Fibroblast of skin of back (primary cell): ENCODE measurements at regions not wholly inside any gene's neighbourhood (a gene's known extent, or its start where the extent isn't known, plus 50 kb on each side); places are given as distances from the start of the nearest gene placed in this dataset.
"Not testable (repeated sequence)": the region's sequence is repeated elsewhere in the genome, so short reads cannot be mapped to it uniquely, and the experiment has no call there.

Source experiments
- DNase-seq: peaks from one replicate; pipeline ENCODE4 v3.0.0-alpha.2; 2013

DNA sequence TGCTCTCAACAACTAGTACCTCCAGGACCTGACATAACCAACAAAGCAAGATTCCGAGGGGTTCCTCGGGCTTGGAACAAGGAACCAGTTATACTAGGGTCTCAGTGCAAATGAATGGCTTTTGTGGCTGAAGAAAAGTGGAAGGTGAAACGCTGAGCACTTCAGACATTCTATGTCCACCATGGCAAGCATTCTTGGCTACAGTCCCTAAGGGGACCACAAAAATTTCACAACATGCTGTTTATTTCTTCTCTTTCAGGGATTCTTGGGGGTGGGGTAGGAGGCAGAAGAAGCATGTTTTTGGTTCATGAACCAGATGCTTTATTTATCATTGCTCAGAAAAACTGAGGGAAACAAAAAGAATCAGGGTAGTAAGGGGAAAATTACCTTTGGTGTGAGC is 479.9 kb upstream of the CDH11 start:
- DNase-seq, result peak; percentile 19

DNA sequence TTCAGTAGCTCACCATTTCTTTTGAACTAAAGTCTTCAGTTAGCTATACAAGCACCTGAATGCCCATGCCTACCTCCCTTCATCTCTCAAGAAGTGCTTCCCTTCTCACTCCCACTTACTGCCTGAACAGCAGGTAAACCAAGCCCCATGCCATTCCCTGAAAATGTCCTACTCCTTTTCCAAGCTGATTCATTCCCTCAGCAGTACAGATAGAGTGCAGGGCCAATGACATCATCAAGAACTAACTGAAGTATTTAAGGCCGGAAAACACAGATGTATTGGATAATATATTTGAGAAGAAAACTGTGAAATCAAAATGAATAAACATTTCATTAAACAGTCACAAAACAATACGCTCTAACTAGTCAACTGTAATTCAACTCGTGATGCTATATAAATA is 478.8 kb upstream of the CDH11 start:
- peak; percentile 32 for DNase-seq

- DNase-seq, result no peak
Observed at GRCh38 chr16:65600046-65600445, 478.2 kb upstream of the CDH11 start.

DNA sequence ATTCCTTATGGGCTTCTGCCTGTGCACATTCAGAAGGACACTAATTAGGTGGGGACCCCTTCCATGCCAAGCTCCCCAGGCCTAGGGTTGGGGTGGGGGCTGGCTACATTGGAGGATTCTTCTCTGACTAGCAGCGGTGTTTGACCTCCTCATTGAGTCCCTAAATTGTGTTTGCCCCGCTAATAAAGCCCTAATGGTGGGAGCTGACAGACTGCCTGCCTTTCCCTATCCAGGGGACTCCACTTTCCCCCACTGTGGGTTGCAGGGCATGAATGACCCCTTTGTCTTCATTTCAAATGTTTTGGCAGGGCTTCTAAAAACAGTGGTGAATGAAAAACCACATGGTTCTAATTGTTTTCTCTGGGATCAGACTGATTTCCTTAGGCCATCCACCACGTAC is 476.8 kb upstream of the CDH11 start:
- DNase-seq, result no peak

GRCh38 chr16:65583498-65583897 is 461.6 kb upstream of the CDH11 start:
- no peak for DNase-seq

GRCh38 chr16:65579050-65579449 is 457.2 kb upstream of the CDH11 start:
- peak; percentile 50 for DNase-seq

- DNase-seq, result no peak
Observed at GRCh38 chr16:65576631-65577030, 454.8 kb upstream of the CDH11 start.

DNA sequence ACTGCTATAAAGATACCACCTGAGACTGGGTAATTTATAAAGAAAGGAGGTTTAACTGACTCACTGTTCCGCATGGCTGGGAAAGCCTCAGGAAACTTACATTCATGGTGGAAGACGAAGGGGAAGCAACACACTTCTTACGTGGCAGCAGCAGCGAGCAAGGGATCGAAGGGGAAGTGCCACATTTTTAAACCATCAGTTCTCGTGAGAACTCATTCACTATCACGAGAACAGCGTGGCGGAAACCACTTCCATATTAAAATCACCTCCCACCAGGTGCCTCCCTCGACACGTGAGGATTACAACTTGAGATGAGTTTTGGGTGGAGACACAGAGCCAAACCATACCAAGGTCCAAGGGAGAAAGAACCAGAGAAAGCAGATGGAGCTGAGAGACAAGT is 454.3 kb upstream of the CDH11 start:
- no peak for DNase-seq

- DNase-seq, result no peak
Observed at GRCh38 chr16:65574326-65574966, 452.6 kb upstream of the CDH11 start.

DNA sequence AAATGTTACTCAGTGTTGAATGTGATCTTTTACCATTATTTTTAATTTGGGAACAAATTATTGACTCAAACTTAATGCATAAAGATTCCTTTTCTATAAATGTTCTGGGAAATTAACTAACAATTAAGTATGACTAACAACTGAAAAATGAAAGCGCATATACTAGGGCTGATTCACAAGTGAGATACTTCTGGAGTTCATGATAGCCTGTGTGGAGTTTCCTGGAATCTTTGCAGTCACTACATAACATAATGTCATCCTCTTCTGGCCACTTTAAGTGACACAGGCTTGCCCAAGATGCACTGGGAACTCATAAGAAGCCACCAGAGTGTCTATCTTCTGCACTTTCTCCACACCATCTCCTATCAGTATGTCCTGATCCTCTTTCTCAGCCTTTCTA is 450.3 kb upstream of the CDH11 start:
- DNase-seq, result peak; percentile 94

GRCh38 chr16:65570261-65570660 is 448.4 kb upstream of the CDH11 start:
- DNase-seq, result peak; percentile 25

DNA sequence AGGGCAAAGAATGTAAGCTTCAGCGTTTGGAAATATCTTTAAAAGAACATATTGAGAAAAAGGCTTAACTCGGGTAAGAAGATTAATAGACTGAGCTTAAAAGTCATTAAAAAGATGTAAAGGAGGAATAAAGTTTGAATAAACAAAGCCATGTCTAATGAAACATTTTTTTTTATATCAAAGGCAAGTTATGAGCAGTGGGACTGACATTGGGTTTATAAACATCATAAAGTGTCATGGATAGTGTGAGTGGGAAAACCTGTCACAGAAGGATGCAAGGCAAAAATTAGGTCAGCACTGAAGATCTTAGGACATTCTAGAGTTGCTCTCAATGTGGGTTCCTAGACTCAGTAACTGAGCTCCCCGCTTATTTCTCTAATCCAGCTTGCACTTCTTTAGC is 438.0 kb upstream of the CDH11 start:
- no peak for DNase-seq

- not testable (repeated sequence) for DNase-seq
Observed at GRCh38 chr16:65549689-65550088, 427.8 kb upstream of the CDH11 start.

DNA sequence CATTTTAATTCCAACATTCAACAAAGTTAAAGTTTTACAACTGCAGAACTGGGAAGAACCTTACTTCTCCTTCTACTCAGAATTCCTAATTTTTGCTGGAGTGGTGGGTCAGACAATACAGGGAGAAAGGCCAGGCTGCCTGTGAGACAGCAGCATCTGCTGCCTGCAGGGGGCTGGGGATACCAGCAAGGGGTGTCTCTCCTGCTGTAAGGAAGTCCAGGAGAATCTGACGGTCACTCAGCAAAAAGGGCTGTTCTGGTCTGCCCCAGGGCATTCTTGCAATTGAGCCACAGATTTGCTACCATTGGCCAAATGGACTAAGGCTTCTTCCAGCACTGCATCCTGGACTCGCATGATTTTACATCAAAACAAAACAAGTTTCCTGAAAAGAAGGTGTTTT is 426.6 kb upstream of the CDH11 start:
- peak; percentile 48 for DNase-seq

DNA sequence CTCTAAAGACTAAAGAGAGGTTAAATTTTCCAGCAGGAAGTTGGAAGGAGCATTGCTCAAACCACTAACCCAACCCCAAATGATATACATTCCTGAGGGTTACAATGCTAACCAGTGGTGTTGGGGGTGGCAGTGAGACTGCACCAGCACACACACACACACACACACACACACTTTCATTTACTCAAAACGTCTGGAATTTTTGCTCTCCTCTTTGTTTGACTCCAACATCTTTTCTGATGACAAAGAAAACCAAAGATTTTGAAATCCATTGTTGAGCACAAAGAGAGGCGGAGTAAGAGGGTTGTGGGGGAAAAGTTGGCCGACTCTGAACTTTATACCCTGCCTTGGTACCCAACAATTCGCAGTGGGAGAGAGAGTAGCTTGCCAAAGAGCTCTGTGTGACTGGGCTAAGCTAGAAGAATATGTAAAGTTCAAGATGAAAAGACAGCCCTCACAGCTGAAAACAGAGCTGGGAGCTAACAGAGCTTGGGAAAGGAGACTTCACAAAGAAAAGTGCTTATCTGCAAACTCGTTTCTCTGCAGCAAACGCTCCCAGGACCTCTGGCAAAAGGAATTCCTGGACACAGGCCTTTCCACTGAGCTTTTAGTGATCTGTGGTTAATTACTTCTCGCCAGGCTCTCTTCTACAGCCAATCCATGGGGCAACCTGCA is 426.0 kb upstream of the CDH11 start:
- peak; percentile 97 for DNase-seq

GRCh38 chr16:65546353-65546791 is 424.5 kb upstream of the CDH11 start:
- DNase-seq, result peak; percentile 79

DNA sequence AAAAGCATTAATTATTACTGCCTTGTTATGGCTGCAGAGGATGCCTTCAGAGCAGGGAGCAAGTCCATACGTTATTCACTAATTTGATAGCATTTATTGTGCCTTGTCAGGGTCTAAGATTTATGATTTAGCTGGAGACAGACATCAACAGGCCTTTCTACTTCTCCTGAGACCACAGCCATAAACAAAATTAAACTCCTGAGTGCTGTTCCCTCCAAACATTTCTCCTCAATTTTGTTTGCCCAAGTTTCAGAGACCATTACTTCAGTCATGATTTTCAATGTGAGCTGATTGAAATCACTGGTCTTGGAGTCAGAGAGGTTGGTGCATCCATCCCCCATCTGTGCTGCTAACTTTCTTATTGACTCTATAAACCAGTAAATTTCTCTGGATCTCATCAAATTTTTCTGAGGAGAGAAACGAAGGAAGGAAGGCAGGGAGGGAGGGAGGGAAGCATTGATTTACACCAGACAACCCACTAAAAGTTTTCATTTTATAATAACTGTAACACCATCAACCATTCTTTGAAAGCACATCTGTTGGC is 423.6 kb upstream of the CDH11 start:
- DNase-seq, result no peak

DNA sequence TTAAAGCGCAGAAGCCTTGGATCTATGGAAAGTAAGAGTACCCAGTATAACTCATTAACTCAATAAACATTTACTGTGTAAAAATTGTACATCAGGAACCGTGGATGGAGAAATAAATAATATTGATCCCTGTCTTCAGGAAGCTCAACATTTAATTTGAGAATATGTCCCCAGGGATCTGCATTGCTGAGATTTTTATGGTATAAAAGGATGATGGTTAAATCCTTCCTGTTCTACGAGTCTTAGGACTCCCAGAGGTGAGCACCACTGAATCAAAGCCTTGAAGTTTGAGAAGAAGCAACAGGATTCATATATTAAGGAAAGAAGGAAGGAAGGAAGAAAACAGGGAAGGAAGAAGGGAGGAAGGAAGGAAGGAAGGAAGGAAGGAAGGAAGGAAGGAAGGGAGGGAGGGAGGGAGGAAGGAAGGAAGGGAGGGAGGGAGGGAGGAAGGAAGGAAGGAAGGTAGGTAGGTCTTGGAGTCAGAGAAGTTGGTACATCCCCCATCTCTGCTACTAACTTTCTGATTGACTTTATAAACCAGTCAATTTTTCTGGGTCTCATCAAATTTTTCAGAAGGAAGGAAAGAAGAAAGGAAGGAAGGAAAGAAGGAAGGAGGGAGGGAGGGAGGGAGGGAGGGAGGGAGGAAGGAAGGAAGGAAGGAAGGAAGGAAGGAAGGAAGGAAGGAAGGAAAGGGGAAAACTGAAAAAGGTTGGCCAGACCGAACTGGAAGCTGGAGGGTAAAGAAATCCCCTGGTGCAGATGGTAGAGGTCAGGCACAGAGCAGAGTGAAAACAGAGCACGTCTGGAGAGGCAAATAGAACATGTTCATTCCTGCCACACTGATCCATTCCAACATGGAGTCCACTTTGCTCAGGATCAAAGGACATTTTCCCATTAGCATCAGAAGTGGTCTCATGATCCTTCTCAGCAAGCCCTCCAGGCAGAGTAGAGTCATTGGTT is 422.2 kb upstream of the CDH11 start:
- no peak for DNase-seq

DNA sequence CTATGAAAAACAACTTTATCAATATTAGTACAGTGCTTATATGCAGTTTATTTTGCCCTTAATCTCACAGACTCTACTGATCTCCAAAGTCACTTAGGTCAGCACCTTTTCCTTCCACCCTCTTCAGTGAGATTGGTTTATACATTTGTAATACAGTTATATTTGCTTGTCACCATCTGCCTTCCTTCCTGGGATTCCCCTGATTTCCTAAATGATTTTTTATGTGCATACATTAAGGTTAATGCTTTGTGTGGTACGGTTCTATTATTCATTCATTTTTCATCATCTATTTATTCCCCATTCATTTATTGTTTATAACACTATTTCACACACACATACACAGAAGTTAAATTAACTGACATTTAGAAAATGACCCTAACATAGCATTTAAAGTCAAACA is 419.8 kb upstream of the CDH11 start:
- DNase-seq, result no peak

- DNase-seq, result no peak
Observed at GRCh38 chr16:65540901-65541300, 419.0 kb upstream of the CDH11 start.

DNA sequence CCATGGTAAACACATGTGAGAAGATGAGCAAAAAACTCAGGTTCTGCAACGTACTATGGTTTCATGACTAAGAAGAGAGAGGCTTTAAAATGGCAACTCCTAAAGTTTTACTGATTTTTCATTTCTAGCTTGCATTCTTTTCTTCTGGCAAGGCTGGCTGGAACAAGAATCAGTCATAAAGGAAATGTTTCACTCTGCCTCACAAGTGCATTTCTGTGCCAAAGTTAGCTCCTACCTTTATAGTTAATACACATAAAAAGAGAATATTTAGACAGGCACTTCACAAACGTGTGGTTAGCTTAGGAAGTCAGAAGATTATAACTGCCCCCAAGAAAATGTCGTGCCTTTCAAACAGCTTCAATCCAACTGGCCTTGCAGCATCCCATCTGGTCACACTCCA is 417.1 kb upstream of the CDH11 start:
- DNase-seq, result no peak

GRCh38 chr16:65537336-65537735 is 415.5 kb upstream of the CDH11 start:
- peak; percentile 27 for DNase-seq

GRCh38 chr16:65534121-65534528 is 412.3 kb upstream of the CDH11 start:
- DNase-seq, result peak; percentile 85
